GM12878 (cell line): ENCODE measurements at regions not wholly inside any gene's neighbourhood (a gene's known extent, or its start where the extent isn't known, plus 50 kb on each side); places are given as distances from the start of the nearest gene placed in this dataset.

Experiments
- ATAC-seq: fragments of 200-7000 bp; cut with Tn5 transposase; 3 replicates; pipeline ENCODE4 v1.9.1; 2020; ENCODE audit warnings: mild to moderate bottlenecking, moderate library complexity
- BruUV-seq: library from RNA; stranded (reverse); fragments of 400-500 nt; replicated peaks from 2 replicates; lab custom pipeline; 2021; lab: Mats Ljungman, UMichigan
- CTCF ChIA-PET: fragments of 300-600 bp; sonication (Branson Sonifier 250); formaldehyde crosslinking; extraction: SDS; loops from one replicate; lab custom pipeline; 2021; ENCODE audit warnings: inconsistent platforms; lab: Yijun Ruan, JAX
- POLR2A ChIA-PET: fragments of 350-600 bp; formaldehyde crosslinking; extraction: SDS; loops from one replicate; lab custom pipeline; 2021; ENCODE audit warnings: inconsistent platforms; lab: Charles Lee
- RAD21 ChIA-PET: fragments of 300-600 bp; sonication (Branson Sonifier 250); formaldehyde crosslinking; loops from one replicate; lab custom pipeline; 2023; ENCODE audit warnings: antibody characterized with exemption; ENCODE audit not compliant: unreplicated experiment; lab: Charles Lee
- SMC1A ChIA-PET: fragments of 300-600 bp; sonication (Branson Sonifier 250); formaldehyde crosslinking; loops from one replicate; lab custom pipeline; 2023; ENCODE audit not compliant: unreplicated experiment, uncharacterized antibody; lab: Charles Lee
- DNase-seq: peaks from one replicate; pipeline ENCODE4 v3.0.0-alpha.2; 2011; ENCODE audit warnings: low read depth, low spot score
- FAIRE-seq: peaks from 3 replicates; lab custom pipeline; 2011; peaks lifted over from hg19 to GRCh38; lab: Jason Lieb, UNC
- H2AFZ ChIP-seq: 2 replicates; pipeline ENCODE4 v1.6.0; 2011; ENCODE audit warnings: low read depth, low read length, control low read depth; ENCODE audit not compliant: control insufficient read depth
- H3K27ac ChIP-seq: 2 replicates; pipeline ENCODE4 v1.5.1; 2011; ENCODE audit warnings: control low read depth; ENCODE audit not compliant: control insufficient read depth, insufficient read depth
- H3K27me3 ChIP-seq, 2 experiments: replicated peaks in 1 of 2; 2 replicates each; pipeline versions ENCODE4 v1.6.0 to v1.6.1; 2011; ENCODE audit warnings: low read length in 1 of 2; ENCODE audit not compliant: control insufficient read depth in 2 of 2, insufficient read depth in 2 of 2
- H3K36me3 ChIP-seq, 2 experiments: 2 replicates each; pipeline ENCODE4 v1.5.1; 2011; ENCODE audit warnings: low read length in 1 of 2; ENCODE audit not compliant: control insufficient read depth in 2 of 2, insufficient read depth in 2 of 2
- H3K4me1 ChIP-seq: 2 replicates; pipeline ENCODE4 v1.6.1; 2011; ENCODE audit warnings: mild to moderate bottlenecking, low read length, moderate library complexity, mixed read lengths; ENCODE audit not compliant: control insufficient read depth, insufficient read depth
- H3K4me2 ChIP-seq: 2 replicates; pipeline ENCODE4 v1.6.0; 2011; ENCODE audit warnings: control low read depth; ENCODE audit not compliant: control insufficient read depth, insufficient read depth
- H3K4me3 ChIP-seq: fragments of 200-600 bp; sonication (generic); 2 replicates; pipeline ENCODE4 v1.5.1; 2016
- H3K79me2 ChIP-seq: 2 replicates; pipeline ENCODE4 v1.6.0; 2011; ENCODE audit warnings: low read length; ENCODE audit not compliant: control insufficient read depth, insufficient read depth
- H3K9ac ChIP-seq: 2 replicates; pipeline ENCODE4 v1.8.0; 2011; ENCODE audit warnings: low read length, control low read depth, mixed read lengths; ENCODE audit not compliant: control insufficient read depth, insufficient read depth
- H3K9me3 ChIP-seq: replicated peaks from 3 replicates; pipeline ENCODE4 v1.5.1; 2011; ENCODE audit warnings: mild to moderate bottlenecking, low read length; ENCODE audit not compliant: control insufficient read depth, insufficient read depth
- H4K20me1 ChIP-seq: 2 replicates; pipeline ENCODE4 v1.6.0; 2011; ENCODE audit not compliant: control insufficient read depth, insufficient read depth
- ATF7 ChIP-seq: fragments of 450-650 bp; IDR thresholded peaks from 2 replicates; pipeline ENCODE4 v1.6.1; 2016; ENCODE audit warnings: low read depth, mild to moderate bottlenecking
- BRCA1 ChIP-seq: IDR thresholded peaks from 2 replicates; pipeline ENCODE4 v1.6.1; 2011; ENCODE audit warnings: low read depth, low read length, improper control_type of control experiment
- ETV6 ChIP-seq, 2 experiments: fragments of 450-650 bp in 1 of 2; IDR thresholded peaks in 1 of 2; conservative IDR thresholded peaks in 1 of 2; 2 replicates each; pipeline ENCODE4 v1.6.1; 2014; ENCODE audit warnings: antibody characterized with exemption in 1 of 2, borderline replicate concordance in 1 of 2, low read depth in 1 of 2, mild to moderate bottlenecking in 1 of 2, moderate library complexity in 1 of 2
- FOS ChIP-seq: IDR thresholded peaks from 3 replicates; pipeline ENCODE4 v1.6.1; 2011; ENCODE audit warnings: borderline replicate concordance; ENCODE audit not compliant: insufficient read length; ENCODE audit errors: extremely low read depth
- HDGF ChIP-seq: fragments of 450-650 bp; IDR thresholded peaks from 2 replicates; pipeline ENCODE4 v1.6.1; 2016; ENCODE audit warnings: antibody characterized with exemption
- MTA2 ChIP-seq: fragments of 450-650 bp; IDR thresholded peaks from 2 replicates; pipeline ENCODE4 v1.6.1; 2016; ENCODE audit warnings: low read depth, mild to moderate bottlenecking, moderate library complexity
- NFYB ChIP-seq: IDR thresholded peaks from 2 replicates; pipeline ENCODE4 v1.6.1; 2011; ENCODE audit warnings: low read depth, mild to moderate bottlenecking, low read length, improper control_type of control experiment, moderate library complexity; ENCODE audit not compliant: insufficient read depth
- NR2C1 ChIP-seq: fragments of 450-650 bp; IDR thresholded peaks from 2 replicates; pipeline ENCODE4 v1.6.1; 2017; ENCODE audit warnings: antibody characterized with exemption, mild to moderate bottlenecking, moderate library complexity
- RAD51 ChIP-seq: fragments of 450-650 bp; IDR thresholded peaks from 2 replicates; pipeline ENCODE4 v1.6.1; 2016; ENCODE audit warnings: moderate library complexity, mild to moderate bottlenecking, inconsistent platforms
- RELA ChIP-seq: fragments of 450-650 bp; IDR thresholded peaks from 2 replicates; pipeline ENCODE4 v1.8.0; 2014; ENCODE audit warnings: borderline replicate concordance; ENCODE audit not compliant: partially characterized antibody
- RFX5 ChIP-seq: IDR thresholded peaks from 2 replicates; pipeline ENCODE4 v1.6.1; 2011; ENCODE audit warnings: low read depth, low read length, improper control_type of control experiment
- SIN3A ChIP-seq: IDR thresholded peaks from 2 replicates; pipeline ENCODE4 v1.6.1; 2012; ENCODE audit warnings: low read depth, low read length, improper control_type of control experiment
- SIX5 ChIP-seq: IDR thresholded peaks from 2 replicates; pipeline ENCODE4 v1.6.1; 2011; ENCODE audit warnings: mild to moderate bottlenecking, low read depth, low read length, moderate library complexity; ENCODE audit not compliant: severe bottlenecking
- STAT3 ChIP-seq: IDR thresholded peaks from 2 replicates; pipeline ENCODE4 v1.6.1; 2011; ENCODE audit warnings: low read depth, low read length, improper control_type of control experiment
- SUZ12 ChIP-seq: fragments of 200-600 bp; sonication (generic); IDR thresholded peaks from one replicate; pipeline ENCODE4 v1.6.1; 2018; ENCODE audit warnings: antibody characterized with exemption, mild to moderate bottlenecking; ENCODE audit not compliant: unreplicated experiment
- ZBED1 ChIP-seq: IDR thresholded peaks from 2 replicates; pipeline ENCODE4 v1.6.1; 2016; ENCODE audit warnings: borderline replicate concordance
- WGBS: methylation state at CpG from one replicate; pipeline ENCODE4 v1.1.6; 2016; ENCODE audit warnings: low lambda C conversion rate; ENCODE audit not compliant: insufficient replicate concordance, insufficient coverage; ENCODE audit errors: missing lambda C conversion rate; 5-methylcytosine and 5-hydroxymethylcytosine counted together
- in situ Hi-C: fragments of 300-500 bp; cut with MboI; formaldehyde crosslinking; loops from 9 replicates; pipeline ENCODE4 v1.14.3; 2018; ENCODE audit warnings: mixed read lengths
- intact Hi-C: fragments of 100-400 bp; cut with micrococcal nuclease; formaldehyde crosslinking; loops from one replicate; pipeline ENCODE4 v1.14.2; 2022; ENCODE audit not compliant: unreplicated experiment
- TF ChIP-seq, protein P1 (sequence below): IDR thresholded peaks from 2 replicates; pipeline ENCODE4 v1.6.1; 2012; ENCODE audit warnings: low read length, inconsistent platforms
- TF ChIP-seq, protein P2 (sequence below): IDR thresholded peaks from 2 replicates; pipeline ENCODE4 v1.6.1; 2012; ENCODE audit warnings: low read depth, low read length, improper control_type of control experiment
- TF ChIP-seq, protein P3 (sequence below): IDR thresholded peaks from 2 replicates; pipeline ENCODE4 v1.6.1; 2012; ENCODE audit warnings: mild to moderate bottlenecking, low read depth, low read length
- TF ChIP-seq, protein P4 (sequence below): IDR thresholded peaks from 2 replicates; pipeline ENCODE4 v1.6.1; 2011; ENCODE audit warnings: mild to moderate bottlenecking, low read depth, low read length, moderate library complexity; ENCODE audit not compliant: insufficient replicate concordance

DNA sequence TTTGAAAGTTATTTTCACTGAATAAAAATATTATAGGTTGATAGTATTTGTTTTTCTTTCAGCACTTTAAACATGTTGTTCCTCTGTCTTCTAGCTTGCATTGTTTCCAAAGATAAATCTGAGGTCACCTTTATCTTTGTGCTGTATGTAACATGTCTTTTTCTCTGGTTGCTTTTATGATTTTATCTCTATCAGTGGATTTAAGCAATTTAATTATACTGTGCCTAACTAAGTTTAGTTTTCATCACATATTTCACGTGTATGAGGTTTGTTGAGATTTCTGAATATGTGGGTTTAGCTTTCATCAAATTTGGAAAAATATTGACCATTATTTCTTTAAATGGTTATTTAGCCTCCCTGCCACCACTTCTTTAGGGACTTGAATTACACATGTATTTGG lies 214.5 kb downstream of the SNX18 start (continued):
- no peak for TF ChIP-seq RFX5
- TF ChIP-seq, protein P1, sequence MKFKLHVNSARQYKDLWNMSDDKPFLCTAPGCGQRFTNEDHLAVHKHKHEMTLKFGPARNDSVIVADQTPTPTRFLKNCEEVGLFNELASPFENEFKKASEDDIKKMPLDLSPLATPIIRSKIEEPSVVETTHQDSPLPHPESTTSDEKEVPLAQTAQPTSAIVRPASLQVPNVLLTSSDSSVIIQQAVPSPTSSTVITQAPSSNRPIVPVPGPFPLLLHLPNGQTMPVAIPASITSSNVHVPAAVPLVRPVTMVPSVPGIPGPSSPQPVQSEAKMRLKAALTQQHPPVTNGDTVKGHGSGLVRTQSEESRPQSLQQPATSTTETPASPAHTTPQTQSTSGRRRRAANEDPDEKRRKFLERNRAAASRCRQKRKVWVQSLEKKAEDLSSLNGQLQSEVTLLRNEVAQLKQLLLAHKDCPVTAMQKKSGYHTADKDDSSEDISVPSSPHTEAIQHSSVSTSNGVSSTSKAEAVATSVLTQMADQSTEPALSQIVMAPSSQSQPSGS = no peak
- TF ChIP-seq, protein P2, sequence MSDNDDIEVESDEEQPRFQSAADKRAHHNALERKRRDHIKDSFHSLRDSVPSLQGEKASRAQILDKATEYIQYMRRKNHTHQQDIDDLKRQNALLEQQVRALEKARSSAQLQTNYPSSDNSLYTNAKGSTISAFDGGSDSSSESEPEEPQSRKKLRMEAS = no peak
- no peak for TF ChIP-seq SUZ12
- no peak for TF ChIP-seq STAT3
- TF ChIP-seq NR2C1 = no peak
- TF ChIP-seq RELA = no peak

DNA sequence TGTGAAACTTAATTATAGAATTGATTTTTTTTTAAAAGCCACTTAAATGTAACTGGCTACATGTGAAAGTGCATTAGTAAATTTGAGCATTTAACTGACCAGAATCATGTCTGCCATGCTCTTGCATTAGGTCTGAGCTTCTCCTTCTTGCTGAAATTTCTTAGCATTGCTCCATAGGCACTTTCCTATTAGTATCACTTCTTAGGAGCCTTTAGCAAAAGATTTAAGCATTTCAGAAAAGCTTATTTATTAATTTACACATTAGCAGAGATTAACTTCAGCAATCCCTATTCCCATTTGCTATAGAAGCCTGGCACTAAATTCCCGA lies 211.0 kb downstream of the SNX18 start:
- Histone ChIP-seq H3K27ac (no peak overlapping the region), H3K79me2 (no peaks in the 10 kb centered on the region), H2AFZ (no peak overlapping the region), H3K9ac (no peak overlapping the region), H4K20me1 (no peaks in the 10 kb centered on the region), H3K4me2 (no peak overlapping the region), H3K27me3 (no peaks in the 10 kb centered on the region; a peak in 2 of 4 replicates), H3K4me3 (no peak overlapping the region), H3K36me3 (no peaks in the 10 kb centered on the region), H3K9me3 (no peaks in the 10 kb centered on the region), H3K4me1 (no peaks in the 10 kb centered on the region)
- FAIRE-seq = no peak
- no TSS peak for BruUV-seq
- no peak for ATAC-seq
- DNase-seq = no peak
- WGBS = 38% methylated on average over 1 of the region's 1 CpG
- ChIA-PET CTCF (no interaction called here), POLR2A (no interaction called here), SMC1A (no interaction called here), RAD21 (no interaction called here)
- intact Hi-C loops (no loop called here), in situ Hi-C loops (no loop called here)
- no peak for TF ChIP-seq SIX5
- TF ChIP-seq RAD51 = no peak
- no peak for TF ChIP-seq NFYB
- TF ChIP-seq FOS = no peak
- TF ChIP-seq MTA2 = no peak
- no peak for TF ChIP-seq SIN3A
- no peak for TF ChIP-seq HDGF
- TF ChIP-seq, protein P3, sequence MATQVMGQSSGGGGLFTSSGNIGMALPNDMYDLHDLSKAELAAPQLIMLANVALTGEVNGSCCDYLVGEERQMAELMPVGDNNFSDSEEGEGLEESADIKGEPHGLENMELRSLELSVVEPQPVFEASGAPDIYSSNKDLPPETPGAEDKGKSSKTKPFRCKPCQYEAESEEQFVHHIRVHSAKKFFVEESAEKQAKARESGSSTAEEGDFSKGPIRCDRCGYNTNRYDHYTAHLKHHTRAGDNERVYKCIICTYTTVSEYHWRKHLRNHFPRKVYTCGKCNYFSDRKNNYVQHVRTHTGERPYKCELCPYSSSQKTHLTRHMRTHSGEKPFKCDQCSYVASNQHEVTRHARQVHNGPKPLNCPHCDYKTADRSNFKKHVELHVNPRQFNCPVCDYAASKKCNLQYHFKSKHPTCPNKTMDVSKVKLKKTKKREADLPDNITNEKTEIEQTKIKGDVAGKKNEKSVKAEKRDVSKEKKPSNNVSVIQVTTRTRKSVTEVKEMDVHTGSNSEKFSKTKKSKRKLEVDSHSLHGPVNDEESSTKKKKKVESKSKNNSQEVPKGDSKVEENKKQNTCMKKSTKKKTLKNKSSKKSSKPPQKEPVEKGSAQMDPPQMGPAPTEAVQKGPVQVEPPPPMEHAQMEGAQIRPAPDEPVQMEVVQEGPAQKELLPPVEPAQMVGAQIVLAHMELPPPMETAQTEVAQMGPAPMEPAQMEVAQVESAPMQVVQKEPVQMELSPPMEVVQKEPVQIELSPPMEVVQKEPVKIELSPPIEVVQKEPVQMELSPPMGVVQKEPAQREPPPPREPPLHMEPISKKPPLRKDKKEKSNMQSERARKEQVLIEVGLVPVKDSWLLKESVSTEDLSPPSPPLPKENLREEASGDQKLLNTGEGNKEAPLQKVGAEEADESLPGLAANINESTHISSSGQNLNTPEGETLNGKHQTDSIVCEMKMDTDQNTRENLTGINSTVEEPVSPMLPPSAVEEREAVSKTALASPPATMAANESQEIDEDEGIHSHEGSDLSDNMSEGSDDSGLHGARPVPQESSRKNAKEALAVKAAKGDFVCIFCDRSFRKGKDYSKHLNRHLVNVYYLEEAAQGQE = no peak
- no peak for TF ChIP-seq ETV6 (conservative IDR thresholded peaks at IDR 0.05 in 1 of 2, IDR thresholded peaks at IDR 0.05 in 1 of 2; ENCODE audit: borderline replicate concordance in 1 of 2, low read depth in 1 of 2)
- TF ChIP-seq ZBED1 = no peak
- TF ChIP-seq ATF7 = no peak
- TF ChIP-seq, protein P4, sequence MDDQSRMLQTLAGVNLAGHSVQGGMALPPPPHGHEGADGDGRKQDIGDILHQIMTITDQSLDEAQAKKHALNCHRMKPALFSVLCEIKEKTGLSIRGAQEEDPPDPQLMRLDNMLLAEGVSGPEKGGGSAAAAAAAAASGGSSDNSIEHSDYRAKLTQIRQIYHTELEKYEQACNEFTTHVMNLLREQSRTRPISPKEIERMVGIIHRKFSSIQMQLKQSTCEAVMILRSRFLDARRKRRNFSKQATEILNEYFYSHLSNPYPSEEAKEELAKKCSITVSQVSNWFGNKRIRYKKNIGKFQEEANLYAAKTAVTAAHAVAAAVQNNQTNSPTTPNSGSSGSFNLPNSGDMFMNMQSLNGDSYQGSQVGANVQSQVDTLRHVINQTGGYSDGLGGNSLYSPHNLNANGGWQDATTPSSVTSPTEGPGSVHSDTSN = no peak
- TF ChIP-seq BRCA1 = no peak
